GM21723 (cell line): ENCODE measurements at regions not wholly inside any gene's neighbourhood (a gene's known extent, or its start where the extent isn't known, plus 50 kb on each side); places are given as distances from the start of the nearest gene placed in this dataset.
"Not testable (repeated sequence)": the region's sequence is repeated elsewhere in the genome, so short reads cannot be mapped to it uniquely, and the experiment has no call there.

Source experiments
- ATAC-seq: cut with Tn5 transposase; IDR thresholded peaks from one replicate; pipeline ENCODE4 v1.9.1; 2021; ENCODE audit warnings: mild to moderate bottlenecking, moderate library complexity; ENCODE audit not compliant: unreplicated experiment

DNA sequence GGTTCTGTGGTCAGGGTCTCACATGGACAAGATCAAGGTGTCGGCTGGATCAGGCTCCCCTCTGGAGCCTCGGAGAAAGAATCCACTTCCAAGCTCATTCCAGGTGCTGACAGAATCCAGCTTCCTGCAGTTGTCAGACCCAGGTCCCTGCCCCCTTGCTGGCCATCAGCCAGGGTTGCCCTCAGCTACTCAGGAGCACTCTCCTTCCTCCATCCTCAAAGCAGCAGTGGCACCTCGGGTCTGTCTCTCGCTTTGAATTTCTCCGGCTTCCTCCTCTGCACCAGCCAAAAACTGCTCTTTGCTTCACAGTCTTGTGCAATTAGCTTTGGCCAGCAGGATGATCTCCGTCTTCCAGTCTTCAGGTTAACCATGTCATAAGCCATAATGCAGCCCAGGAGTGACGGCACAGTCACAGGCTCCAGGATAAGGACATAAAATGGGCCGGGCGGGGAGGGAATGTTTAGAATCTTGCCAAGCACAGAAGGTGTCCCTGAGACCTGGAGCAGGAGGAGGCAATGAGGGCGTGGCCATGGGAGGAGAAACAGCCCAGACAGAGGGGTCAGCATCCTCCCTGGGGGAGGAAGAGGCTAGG, 79.4 kb upstream of the SLC25A33 start:
- no peak for ATAC-seq

DNA sequence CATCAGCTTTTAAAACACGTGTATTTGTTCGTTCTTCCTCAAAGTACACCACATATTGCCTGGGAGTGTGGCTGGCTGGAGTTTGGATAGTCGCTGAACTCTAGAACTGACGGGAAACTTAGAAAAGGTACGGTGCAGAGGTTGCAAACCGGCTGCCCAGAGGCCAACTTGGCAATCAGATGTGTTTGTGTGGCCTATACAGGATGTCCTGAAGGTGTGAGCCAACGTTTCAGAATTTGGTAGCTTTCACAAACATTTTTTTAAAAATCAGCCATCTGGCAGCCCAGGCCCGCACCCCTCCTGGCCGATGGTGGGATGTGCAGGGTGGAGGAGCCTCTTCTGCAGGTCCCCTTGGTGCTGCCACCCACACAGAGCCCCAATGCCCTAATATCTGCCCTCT, 73.6 kb upstream of the SLC25A33 start:
- no peak for ATAC-seq

DNA sequence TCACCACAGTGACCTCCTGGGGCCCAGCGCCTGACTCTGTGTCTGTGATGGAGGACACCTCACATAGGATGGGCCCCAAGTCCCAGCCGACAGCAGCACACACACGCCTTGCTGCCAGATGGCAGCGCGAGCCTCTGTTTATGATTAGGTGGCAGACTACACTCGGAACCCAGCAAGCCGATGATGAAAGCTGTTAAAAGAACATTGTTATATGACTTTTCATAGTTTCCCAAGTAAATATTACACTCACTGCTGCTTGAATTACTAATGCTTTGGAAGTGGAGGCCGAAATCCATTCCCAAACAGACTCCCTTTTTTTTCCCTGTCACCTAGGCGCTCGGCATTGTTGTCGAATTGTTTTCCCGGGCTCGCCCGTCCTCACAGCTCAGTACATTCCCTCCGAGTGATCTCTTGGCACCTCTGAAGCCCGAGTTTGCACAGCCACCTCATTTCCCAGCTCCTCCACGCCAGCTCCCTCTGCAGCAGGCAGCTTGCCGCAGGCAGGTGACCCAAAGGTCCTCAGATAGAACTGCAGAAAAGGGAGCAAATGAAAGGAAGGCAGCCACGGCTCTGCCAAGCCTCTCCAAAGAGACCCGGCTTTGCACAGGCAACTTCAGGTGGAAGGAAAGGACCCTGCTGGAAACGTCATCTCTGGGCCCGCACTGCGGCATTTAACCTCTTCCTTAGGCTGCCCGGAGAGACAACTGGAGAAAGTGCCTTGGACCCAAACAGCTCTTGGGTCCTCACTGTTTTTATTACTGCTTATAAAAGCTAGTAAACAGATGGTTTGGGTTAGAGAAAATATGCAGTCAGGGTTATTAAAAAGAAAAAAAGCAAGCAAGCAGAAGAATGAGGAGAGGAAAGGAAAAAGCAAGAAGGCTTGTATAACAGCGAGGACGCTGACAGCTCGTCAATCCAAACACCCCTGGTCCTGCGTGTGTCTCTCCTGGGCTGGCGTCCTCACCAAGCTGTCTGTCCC, 72.2 kb upstream of the SLC25A33 start:
- no peak for ATAC-seq

DNA sequence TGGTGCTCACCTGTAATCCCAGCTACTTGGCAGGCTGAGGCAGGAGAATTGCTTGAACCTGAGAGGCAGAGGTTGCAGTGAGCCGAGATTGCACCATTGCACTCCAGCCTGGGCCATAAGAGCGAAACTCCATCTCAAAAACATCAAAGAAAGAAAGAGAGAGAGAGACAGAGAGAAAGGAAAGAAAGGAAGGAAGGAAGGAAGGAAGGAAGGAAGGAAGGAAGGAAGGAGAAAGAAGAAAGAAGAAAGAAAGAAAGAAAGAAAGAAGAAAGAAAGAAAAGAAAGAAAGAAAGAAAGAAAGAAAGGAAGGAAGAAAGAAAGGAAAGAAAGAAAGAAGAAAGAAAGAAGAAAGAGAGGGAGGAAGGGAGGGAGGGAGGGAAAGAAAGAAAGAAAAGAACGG, 69.4 kb upstream of the SLC25A33 start:
- not testable (repeated sequence) for ATAC-seq

DNA sequence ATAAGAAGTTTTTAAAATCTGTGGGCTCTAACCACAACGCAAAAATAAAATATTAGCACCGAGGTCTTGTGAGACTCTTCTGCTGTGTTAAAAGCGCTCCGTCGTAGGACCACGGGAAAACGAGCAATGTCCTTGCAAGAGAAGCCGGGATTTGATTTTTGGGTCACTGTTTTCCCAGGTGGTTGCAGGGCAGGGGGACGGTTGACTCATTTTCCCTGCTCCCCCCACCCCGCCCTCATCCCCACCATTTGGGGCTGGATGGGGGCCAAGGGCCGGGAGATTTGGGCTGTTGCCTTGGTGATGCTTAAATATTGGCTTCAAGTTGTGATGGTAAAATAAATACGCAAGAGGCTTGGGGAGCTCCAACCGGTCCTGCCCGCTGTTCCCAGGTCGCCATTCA, 67.6 kb upstream of the SLC25A33 start:
- no peak for ATAC-seq

DNA sequence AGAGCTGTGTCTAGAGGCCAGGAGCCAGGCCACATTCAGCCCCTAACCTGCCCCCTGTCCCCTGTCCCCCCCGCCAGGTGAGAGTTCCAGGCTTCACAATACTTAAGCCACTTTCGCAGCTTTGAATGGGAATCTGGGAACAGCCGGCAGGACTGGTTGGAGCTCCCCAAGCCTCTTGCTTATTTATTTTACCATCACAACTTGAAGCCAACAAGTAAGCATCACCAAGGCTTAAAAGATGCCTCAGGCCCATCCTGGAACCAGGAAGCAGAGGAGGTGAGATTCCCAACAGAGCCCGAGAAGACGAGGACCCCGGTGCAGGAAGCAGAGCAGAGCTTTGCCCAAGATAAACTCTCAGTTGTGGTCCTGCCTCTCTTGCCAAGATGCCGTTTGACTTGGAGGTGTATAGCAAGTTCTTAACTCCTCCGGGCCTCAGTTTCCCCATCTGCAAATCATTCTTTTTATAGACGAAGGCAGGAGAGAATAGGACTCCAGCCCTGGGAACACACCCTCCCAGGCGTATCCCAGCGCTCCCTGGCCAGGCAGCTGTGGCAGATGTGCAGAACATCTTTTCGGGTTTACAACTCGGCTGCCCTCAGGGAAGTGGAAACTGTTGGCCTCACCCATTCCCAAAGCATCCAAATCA, 66.8 kb upstream of the SLC25A33 start:
- no peak for ATAC-seq

DNA sequence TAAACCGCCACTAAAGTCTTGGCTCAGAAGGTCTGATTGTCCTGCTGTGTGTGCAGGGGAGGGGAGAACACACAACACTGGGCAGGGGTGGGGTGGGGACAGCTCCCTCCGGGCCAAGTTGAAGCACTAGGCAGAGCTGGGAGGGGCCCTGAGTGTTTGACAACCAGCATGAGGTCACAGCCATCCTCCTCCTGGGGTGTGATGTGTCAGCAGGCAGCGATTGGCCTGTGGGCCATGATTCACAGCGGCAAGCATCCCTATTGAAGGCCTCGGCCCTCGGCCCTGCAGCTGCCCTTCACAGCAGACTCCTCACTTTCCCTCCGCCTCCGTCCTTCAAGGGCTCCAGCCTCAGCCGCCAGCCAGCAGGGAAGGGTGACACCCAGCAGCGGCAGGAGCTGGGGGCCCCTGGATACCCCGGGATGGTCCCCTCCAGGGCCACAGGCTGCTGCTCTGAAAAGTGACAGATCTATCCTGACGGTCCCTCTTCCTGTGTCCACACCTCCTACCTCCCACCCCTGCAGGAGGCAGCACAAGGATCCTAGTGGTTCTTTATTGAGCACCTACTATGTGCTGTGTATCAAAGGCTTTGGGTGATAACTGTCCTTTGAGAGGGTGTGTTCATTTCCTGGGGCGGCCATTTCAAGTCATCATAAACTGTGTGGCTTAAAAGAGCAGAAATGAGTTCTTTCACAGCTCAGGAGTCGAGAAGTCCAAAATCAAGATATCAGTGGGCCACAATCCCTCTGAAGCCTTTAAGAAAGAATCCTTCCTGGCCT, 66.0 kb upstream of the SLC25A33 start:
- ATAC-seq: no peak

DNA sequence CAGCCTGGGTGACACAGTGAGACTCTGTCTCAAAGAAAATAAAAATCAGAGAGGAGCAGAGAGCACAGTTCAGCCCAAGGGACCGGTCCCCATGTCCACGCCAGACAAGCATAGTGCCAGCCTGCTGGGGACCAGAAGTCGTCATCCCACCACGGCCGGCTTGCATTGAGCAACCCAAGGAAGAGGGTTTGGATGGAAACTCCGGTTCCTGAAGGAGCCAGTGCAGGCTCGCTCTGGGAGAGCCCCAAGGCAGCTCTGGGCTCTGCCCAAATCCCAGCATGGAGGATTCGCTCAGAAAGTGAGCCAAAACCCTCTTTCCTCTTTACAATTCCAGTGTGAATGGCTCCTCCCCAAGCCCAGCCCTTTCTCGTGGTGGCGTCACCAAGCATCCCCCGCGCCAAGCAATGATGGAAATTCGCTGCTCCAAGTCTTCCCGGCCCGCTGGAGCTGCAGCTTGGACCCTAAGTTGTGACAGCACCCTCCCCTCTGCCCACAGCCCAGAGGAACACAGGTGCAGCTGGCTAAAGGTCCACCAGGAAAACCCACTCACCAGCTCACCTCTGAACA, 64.1 kb upstream of the SLC25A33 start:
- no peak for ATAC-seq

DNA sequence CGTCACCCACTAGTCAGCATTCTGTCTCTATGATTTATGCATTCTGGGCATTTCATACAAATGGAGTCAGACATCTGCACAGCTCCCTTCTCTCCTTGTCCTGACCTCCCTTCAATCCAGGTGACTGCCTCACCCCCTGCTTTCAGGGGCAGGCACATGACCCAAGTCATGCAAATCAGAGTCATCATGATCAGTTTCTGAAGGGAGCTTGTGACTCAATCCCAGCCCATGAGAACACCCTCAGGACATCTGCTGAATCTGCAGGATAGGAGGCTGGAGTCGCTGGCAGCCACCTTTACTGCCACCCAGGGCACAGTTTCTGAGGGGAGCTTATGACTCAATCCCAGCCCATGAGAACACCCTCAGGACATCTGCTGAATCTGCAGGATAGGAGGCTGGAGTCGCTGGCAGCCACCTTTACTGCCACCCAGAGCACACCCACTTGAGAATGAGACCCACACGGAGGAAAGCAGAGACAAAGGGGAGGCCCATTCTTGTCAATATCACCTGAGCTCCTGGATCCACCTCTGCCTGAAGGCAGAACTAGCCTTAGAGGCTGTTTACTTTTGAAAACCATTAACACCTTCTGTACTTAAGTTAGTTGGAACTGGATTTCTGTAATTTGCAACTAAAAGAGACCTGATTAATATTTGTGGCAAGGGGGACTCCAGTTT, 62.3 kb upstream of the SLC25A33 start:
- no peak for ATAC-seq

DNA sequence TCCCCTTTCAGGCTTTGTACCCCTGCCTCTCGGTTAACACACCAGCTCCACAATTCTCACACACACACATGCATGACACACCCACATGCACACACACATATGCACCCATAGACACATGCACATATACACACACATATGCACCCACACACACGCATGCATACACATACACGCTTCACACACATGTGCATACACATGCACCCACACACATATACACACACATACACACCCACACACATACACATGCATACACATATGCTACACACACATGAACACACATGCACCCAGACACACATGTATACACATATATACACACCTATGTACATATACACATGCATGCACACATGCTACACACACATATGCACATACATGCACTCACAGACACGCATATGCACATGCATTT, 61.7 kb upstream of the SLC25A33 start:
- ATAC-seq: no peak

DNA sequence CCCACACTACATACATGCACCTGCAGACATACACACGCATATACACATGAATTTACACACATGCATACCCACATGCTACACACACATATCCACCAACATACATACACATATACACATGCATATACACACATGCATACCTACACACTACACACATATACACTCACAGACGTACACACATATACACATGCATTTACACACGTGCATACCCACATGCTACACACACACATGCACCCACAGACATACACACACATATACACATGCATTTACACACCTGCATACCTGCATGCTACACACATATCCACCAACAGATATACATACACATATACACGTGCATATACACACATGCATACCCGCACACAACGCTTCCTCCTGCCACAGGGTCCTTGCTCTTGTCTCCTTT, 61.2 kb upstream of the SLC25A33 start:
- no peak for ATAC-seq

DNA sequence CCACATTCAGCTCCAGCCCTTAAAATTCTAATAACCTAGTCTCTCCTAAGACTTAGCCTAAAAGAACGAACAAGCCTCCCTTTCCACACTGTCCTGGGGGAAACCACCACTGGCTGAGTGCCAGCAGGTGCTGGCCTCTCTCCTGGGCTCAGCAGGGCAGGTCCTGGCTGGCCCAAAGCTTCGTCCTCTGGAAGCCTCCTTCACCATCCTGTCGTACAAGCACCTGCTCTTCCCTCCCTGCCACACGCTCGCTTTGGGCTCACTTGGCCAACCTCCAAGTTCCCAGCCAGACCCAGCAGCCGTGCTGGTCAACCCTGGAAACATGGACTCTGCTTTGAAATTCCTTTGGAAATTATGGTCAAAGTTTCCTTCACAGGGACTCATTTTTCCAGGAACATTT, 58.2 kb upstream of the SLC25A33 start:
- ATAC-seq: no peak

DNA sequence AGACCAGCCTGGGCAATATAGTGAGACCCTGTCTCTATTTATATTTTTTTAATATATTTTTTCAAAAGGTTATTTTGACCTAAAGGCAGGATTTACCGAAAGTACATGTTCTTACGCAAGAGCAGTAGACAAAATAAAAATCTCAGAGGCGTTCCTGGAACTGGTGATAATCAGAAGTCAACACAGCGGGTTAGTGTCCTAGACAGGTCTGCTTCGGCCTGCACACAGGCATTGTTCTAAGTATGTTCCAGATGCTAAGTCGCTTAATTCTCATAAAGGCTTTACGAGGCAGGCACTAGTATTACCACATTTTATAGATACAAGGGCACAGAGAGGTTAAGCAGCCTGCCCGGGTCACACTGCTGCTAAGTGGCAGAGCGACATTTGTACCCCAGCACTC, 56.9 kb upstream of the SLC25A33 start:
- no peak for ATAC-seq

DNA sequence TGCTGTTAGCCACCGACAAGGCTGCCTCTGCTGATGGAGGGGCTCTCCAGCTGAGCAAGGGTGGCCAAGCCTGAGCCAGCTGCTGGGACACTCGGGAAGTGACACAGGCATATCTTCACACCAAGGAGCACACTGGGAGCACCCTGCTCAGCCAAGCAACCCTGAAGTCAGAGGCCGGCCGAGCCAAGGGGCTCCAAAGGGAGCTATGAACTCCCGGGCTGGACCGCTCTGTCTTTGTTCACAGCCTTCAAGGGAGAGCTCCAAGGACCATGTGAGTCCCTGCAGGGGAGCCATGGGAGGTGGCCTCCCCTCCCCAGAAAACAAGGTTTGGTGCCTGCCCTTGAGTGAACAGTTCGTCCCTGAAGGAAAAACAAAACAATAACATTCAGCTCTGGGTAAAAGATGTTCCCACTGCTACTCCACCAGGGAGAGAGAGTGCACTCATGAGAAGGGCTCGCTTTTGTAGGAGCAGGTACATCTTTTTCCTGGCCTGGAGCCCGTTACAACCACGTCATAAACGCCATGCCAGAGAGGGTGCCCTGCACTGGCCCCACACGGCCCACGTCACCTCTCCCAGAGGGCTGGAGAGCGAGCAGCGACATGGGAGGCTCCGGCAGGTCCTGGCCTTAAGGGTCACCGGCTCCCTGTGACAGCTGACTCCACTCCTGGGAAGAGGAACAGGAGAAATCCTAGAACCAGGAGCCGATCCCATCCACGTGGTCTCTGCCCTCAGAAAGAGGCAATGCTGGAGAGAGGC, 56.3 kb upstream of the SLC25A33 start:
- no peak for ATAC-seq

DNA sequence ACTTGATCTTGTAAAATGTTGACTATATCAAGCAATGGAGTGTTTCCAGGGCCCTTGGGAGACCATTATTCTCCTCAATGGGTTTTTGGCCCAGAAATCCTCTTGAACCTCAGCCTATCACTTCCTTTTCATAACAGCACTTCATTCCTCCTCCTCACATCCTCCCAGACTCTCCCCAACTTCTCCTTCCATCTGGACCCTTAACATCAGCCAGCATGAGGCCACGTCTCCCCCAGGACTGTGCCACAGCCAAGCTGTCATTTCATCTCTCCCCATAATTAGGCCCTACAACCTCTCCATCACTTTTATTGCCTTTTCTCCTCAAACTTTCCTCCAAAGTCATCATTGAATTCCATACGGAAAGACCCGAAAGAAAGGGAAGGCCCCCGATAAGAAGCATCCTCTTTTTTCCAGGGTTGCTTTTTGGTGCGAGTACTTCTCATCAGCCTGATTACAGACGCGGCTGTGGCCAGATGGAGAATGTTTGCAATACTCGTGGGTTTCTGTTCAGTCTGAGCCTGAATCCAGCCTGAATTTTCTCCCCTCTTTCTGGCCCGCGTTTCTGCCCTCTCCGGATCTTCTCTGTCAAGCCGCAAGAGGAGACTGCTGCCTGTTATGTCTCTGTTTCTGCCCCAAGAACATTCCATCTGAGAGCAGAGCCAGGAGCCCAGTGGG, 52.7 kb upstream of the SLC25A33 start:
- no peak for ATAC-seq
